ENCODE measurements at regions not wholly inside any gene's neighbourhood (a gene's known extent, or its start where the extent isn't known, plus 50 kb on each side); places are given as distances from the start of the nearest gene placed in this dataset.

DNA sequence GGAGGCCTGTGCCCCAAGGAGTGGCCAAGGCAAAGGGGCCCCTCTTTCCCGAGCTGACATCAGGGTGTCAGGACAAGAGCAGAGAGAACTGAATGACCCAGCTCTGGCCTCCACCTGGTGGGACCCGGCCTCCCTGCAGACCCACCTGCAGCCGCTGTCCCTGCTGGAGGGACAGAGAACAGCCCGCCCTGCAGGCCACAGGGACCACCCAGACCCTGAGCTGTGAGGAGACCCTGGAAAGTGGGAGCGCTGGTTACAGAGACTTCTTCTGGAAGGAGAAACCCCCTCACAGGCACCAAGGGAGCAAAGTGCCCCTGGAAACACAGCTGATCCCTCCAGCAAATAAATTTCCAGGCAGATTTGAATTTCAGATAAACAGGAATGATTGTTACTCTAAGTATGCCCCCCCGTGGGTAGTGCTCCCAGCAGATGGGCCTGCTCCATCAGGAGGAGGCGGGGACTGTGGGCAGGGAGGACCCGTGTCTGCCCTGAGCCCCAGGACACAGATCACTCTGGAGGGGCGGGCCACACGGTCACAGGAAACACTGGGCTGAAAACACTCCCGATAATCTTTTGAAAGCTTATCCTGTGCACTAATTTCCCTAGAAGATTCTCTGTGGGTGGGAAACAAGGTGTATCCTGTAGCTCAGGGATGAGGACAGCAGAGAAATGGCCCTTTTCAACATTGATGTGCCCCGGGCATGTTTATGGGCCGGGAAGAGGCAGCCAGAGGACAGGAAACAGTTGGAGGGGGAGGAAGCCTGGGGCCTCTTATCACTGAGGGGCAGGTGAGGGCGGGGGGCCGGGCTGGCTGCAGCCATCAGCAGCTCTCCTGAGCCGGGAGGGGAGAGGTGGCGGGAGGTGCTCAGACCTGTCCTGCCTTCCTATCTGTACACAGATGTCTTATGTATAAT, 276.0 kb downstream of the ADGRD1 start (continued):
- no peak for TF ChIP-seq CBX5 (IDR thresholded peaks at IDR 0.05; ENCODE audit: low read depth, low read length)
- TF ChIP-seq TEAD4 (IDR thresholded peaks at IDR 0.05; ENCODE audit: low read depth, low read length): peak; percentile 48; the same call in 1 of the 2 replicates
- peak; percentile 15 to 44; a peak in 1 of 4 replicates for TF ChIP-seq RAD21 (IDR thresholded peaks at IDR 0.05 in 1 of 2, conservative IDR thresholded peaks at IDR 0.05 in 1 of 2; ENCODE audit: low read depth in 2 of 2, low read length in 2 of 2)
- TF ChIP-seq SIRT6 (IDR thresholded peaks at IDR 0.05; ENCODE audit: low read length): no peak
- TF ChIP-seq POLR2A (IDR thresholded peaks at IDR 0.05; ENCODE audit: control extremely low read depth in 1 of 2, low read depth in 2 of 2, low read length in 2 of 2): no peak; a peak in 1 of 3 replicates
- TF ChIP-seq, protein P1, sequence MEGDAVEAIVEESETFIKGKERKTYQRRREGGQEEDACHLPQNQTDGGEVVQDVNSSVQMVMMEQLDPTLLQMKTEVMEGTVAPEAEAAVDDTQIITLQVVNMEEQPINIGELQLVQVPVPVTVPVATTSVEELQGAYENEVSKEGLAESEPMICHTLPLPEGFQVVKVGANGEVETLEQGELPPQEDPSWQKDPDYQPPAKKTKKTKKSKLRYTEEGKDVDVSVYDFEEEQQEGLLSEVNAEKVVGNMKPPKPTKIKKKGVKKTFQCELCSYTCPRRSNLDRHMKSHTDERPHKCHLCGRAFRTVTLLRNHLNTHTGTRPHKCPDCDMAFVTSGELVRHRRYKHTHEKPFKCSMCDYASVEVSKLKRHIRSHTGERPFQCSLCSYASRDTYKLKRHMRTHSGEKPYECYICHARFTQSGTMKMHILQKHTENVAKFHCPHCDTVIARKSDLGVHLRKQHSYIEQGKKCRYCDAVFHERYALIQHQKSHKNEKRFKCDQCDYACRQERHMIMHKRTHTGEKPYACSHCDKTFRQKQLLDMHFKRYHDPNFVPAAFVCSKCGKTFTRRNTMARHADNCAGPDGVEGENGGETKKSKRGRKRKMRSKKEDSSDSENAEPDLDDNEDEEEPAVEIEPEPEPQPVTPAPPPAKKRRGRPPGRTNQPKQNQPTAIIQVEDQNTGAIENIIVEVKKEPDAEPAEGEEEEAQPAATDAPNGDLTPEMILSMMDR (IDR thresholded peaks at IDR 0.05; ENCODE audit: control extremely low read depth in 1 of 3, insufficient read depth in 1 of 3, low read depth in 1 of 3, low read length in 3 of 3): peak; percentile 55 to 66 (median 60)

Measured in H1 (cell line).